ENCODE measurements at regions not wholly inside any gene's neighbourhood (a gene's known extent, or its start where the extent isn't known, plus 50 kb on each side); places are given as distances from the start of the nearest gene placed in this dataset.

GRCh38 chr6:90645634-90646033 lies 58.8 kb upstream of the MAP3K7 start:
- no peak for TF ChIP-seq CTCF (IDR thresholded peaks at IDR 0.05; ENCODE audit: extremely low read depth, insufficient read depth, missing control alignments)
- no peak for DNase-seq (ENCODE audit: low spot score)
- in situ Hi-C loops (cut with MboI; ENCODE audit: low pct_unique_long_range_greater_than_20kb, low sequenced_read_pairs, unreplicated experiment) = no loop called here

- no peak for DNase-seq (ENCODE audit: low spot score)
- in situ Hi-C loops (cut with MboI; ENCODE audit: low pct_unique_long_range_greater_than_20kb, low sequenced_read_pairs, unreplicated experiment) = no loop called here
- no peak for TF ChIP-seq CTCF (IDR thresholded peaks at IDR 0.05; ENCODE audit: extremely low read depth, insufficient read depth, missing control alignments)
These were observed 57.6 kb upstream of the MAP3K7 start for GRCh38 chr6:90644492-90644891.

- in situ Hi-C loops (cut with MboI; ENCODE audit: low pct_unique_long_range_greater_than_20kb, low sequenced_read_pairs, unreplicated experiment) = no loop called here
- no peak for DNase-seq (ENCODE audit: low spot score)
- TF ChIP-seq CTCF (IDR thresholded peaks at IDR 0.05; ENCODE audit: extremely low read depth, insufficient read depth, missing control alignments) = no peak
These were observed 56.5 kb upstream of the MAP3K7 start for GRCh38 chr6:90643381-90643780.

- in situ Hi-C loops (cut with MboI; ENCODE audit: low pct_unique_long_range_greater_than_20kb, low sequenced_read_pairs, unreplicated experiment) = no loop called here
- TF ChIP-seq CTCF (IDR thresholded peaks at IDR 0.05; ENCODE audit: extremely low read depth, insufficient read depth, missing control alignments) = no peak
These were observed 50.4 kb upstream of the MAP3K7 start for GRCh38 chr6:90637320-90637719.

More at GRCh38 chr6:90637320-90637719, 50.4 kb upstream of the MAP3K7 start:
- no peak for DNase-seq (ENCODE audit: low spot score)

Measured in GM13977 (cell line).